OCI-LY3 (cell line): ENCODE measurements at regions not wholly inside any gene's neighbourhood (a gene's known extent, or its start where the extent isn't known, plus 50 kb on each side); places are given as distances from the start of the nearest gene placed in this dataset.

Experiments used
- H2AFZ ChIP-seq: fragments of 200-600, 300-600 bp; shearing (Covaris generic); 2 replicates; pipeline ENCODE4 v1.6.0; 2014; ENCODE audit warnings: antibody characterized with exemption, low read depth, low read length
- H3K27ac ChIP-seq: fragments of 200-600, 300-600 bp; sonication (generic); 2 replicates; pipeline ENCODE4 v1.5.1; 2014; ENCODE audit warnings: mild to moderate bottlenecking, low read length, moderate library complexity, mixed read lengths
- H3K27me3 ChIP-seq: fragments of 200-600, 300-600 bp; sonication (generic); 2 replicates; pipeline ENCODE4 v1.6.1; 2014; ENCODE audit warnings: low read depth, low read length, mixed read lengths
- H3K36me3 ChIP-seq: fragments of 200-600, 300-600 bp; sonication (generic); replicated peaks from 2 replicates; pipeline ENCODE3; 2014; ENCODE audit warnings: low read depth, low read length, mixed read lengths
- H3K4me1 ChIP-seq: fragments of 300-600, 200-600 bp; sonication (generic); 2 replicates; pipeline ENCODE4 v1.6.1; 2014; ENCODE audit warnings: low read length, mixed read lengths
- H3K4me2 ChIP-seq: fragments of 200-600, 300-600 bp; sonication (generic); 2 replicates; pipeline ENCODE4 v1.6.1; 2014; ENCODE audit warnings: low read length, mixed read lengths
- H3K4me3 ChIP-seq: fragments of 300-600, 200-600 bp; sonication (generic); 2 replicates; pipeline ENCODE4 v1.5.1; 2014; ENCODE audit warnings: antibody characterized with exemption, mild to moderate bottlenecking, low read length, moderate library complexity
- H3K79me2 ChIP-seq: fragments of 300-600, 200-600 bp; shearing (Covaris generic); 2 replicates; pipeline ENCODE4 v1.6.1; 2014; ENCODE audit warnings: mild to moderate bottlenecking, low read length, mixed read lengths
- H3K9ac ChIP-seq: fragments of 300-600, 200-600 bp; shearing (Covaris generic); 2 replicates; pipeline ENCODE4 v1.6.0; 2014; ENCODE audit warnings: mild to moderate bottlenecking, low read length, moderate library complexity
- H3K9me3 ChIP-seq: fragments of 200-600, 300-600 bp; shearing (Covaris generic); 2 replicates; pipeline ENCODE4 v1.6.1; 2014; ENCODE audit warnings: low read length, mixed read lengths; ENCODE audit not compliant: insufficient read depth
- H4K20me1 ChIP-seq: fragments of 200-600, 300-600 bp; sonication (generic); 2 replicates; pipeline ENCODE4 v1.6.1; 2016; ENCODE audit warnings: low read length, mixed read lengths; ENCODE audit not compliant: insufficient read depth
- CTCF ChIP-seq: fragments of 200-600, 300-600 bp; sonication (generic); IDR thresholded peaks from 2 replicates; pipeline ENCODE4 v1.5.1; 2014; ENCODE audit warnings: antibody characterized with exemption, low read length, low read depth
- EZH2phosphoT487 ChIP-seq: fragments of 200-600 bp; shearing (Covaris generic); IDR thresholded peaks from 2 replicates; pipeline ENCODE4 v1.6.1; 2018; ENCODE audit warnings: antibody characterized with exemption, mixed run types, low read depth

GRCh38 chr15:93830221-93831080, 400.9 kb upstream of the MCTP2 start:
- H3K27me3 ChIP-seq = no peaks in the 10 kb centered on the region
- no peak overlapping the region for H3K9ac ChIP-seq
- no peak overlapping the region for H2AFZ ChIP-seq
- no peaks in the 10 kb centered on the region for H3K36me3 ChIP-seq
- no peak overlapping the region for H3K4me3 ChIP-seq
- no peaks in the 10 kb centered on the region for H4K20me1 ChIP-seq
- H3K27ac ChIP-seq = no peak overlapping the region
- no peaks in the 10 kb centered on the region for H3K9me3 ChIP-seq
- H3K79me2 ChIP-seq = no peaks in the 10 kb centered on the region
- TF ChIP-seq EZH2phosphoT487 = no peak
- TF ChIP-seq CTCF = no peak
- no peak overlapping the region for H3K4me2 ChIP-seq
- H3K4me1 ChIP-seq = no peaks in the 10 kb centered on the region

GRCh38 chr15:93829115-93829870, 402.1 kb upstream of the MCTP2 start:
- no peaks in the 10 kb centered on the region for H3K27me3 ChIP-seq
- no peak overlapping the region for H3K4me2 ChIP-seq
- H3K27ac ChIP-seq = no peak overlapping the region
- H2AFZ ChIP-seq = no peak overlapping the region
- H3K4me3 ChIP-seq = no peak overlapping the region
- no peaks in the 10 kb centered on the region for H3K79me2 ChIP-seq
- H4K20me1 ChIP-seq = no peaks in the 10 kb centered on the region
- H3K4me1 ChIP-seq = no peaks in the 10 kb centered on the region
- TF ChIP-seq CTCF (no peak), EZH2phosphoT487 (no peak)
- no peaks in the 10 kb centered on the region for H3K9me3 ChIP-seq
- no peak overlapping the region for H3K9ac ChIP-seq
- no peaks in the 10 kb centered on the region for H3K36me3 ChIP-seq

- Histone ChIP-seq H3K9me3 (no peaks in the 10 kb centered on the region), H3K27me3 (no peaks in the 10 kb centered on the region), H4K20me1 (no peaks in the 10 kb centered on the region), H3K79me2 (no peaks in the 10 kb centered on the region), H3K27ac (no peak overlapping the region), H3K4me1 (no peaks in the 10 kb centered on the region), H3K4me2 (no peak overlapping the region), H3K9ac (no peak overlapping the region), H2AFZ (no peak overlapping the region), H3K36me3 (no peaks in the 10 kb centered on the region), H3K4me3 (no peak overlapping the region)
- TF ChIP-seq EZH2phosphoT487 (no peak), CTCF (no peak)
These were observed 404.6 kb upstream of the MCTP2 start for GRCh38 chr15:93826790-93827189.

- Histone ChIP-seq H2AFZ (no peak overlapping the region), H3K79me2 (no peaks in the 10 kb centered on the region), H3K4me1 (no peaks in the 10 kb centered on the region), H4K20me1 (no peaks in the 10 kb centered on the region), H3K9ac (no peak overlapping the region), H3K4me2 (no peak overlapping the region), H3K27ac (no peak overlapping the region), H3K9me3 (no peaks in the 10 kb centered on the region), H3K27me3 (no peaks in the 10 kb centered on the region), H3K4me3 (no peak overlapping the region), H3K36me3 (no peaks in the 10 kb centered on the region)
- TF ChIP-seq EZH2phosphoT487 (no peak), CTCF (no peak)
These were observed 405.1 kb upstream of the MCTP2 start for GRCh38 chr15:93826293-93826692.
